SK-N-SH treated with all-trans-retinoic acid at 6 μM for 48 hours (cell line): ENCODE measurements at regions not wholly inside any gene's neighbourhood (a gene's known extent, or its start where the extent isn't known, plus 50 kb on each side); places are given as distances from the start of the nearest gene placed in this dataset.

ENCODE experiments used
- ATAC-seq: fragments of 200-7000 bp; cut with Tn5 transposase; 3 replicates; pipeline ENCODE4 v1.9.1; 2020; ENCODE audit warnings: mild to moderate bottlenecking, moderate library complexity
- ARNTL ChIP-seq: fragments of 450-650 bp; formaldehyde crosslinking; IDR thresholded peaks from 2 replicates; pipeline ENCODE4 v1.5.0; 2020; ENCODE audit warnings: low read depth, mild to moderate bottlenecking, moderate library complexity, borderline replicate concordance
- BACH2 ChIP-seq: fragments of 250-450 bp; sonication (Bioruptor Pico); IDR thresholded peaks from 2 replicates; pipeline ENCODE4 v1.9.0; 2021; ENCODE audit warnings: mild to moderate bottlenecking, borderline replicate concordance
- CREB5 ChIP-seq: fragments of 250-450 bp; sonication (Bioruptor Pico); IDR thresholded peaks from 2 replicates; pipeline ENCODE4 v1.5.1; 2020; ENCODE audit warnings: low read depth, mild to moderate bottlenecking, moderate library complexity
- CSDC2 ChIP-seq: fragments of 250-450 bp; sonication (Bioruptor Pico); IDR thresholded peaks from 2 replicates; pipeline ENCODE4 v1.5.0; 2020; ENCODE audit warnings: mild to moderate bottlenecking, moderate library complexity
- ESRRG ChIP-seq: fragments of 250-450 bp; sonication (Bioruptor Pico); IDR thresholded peaks from 2 replicates; pipeline ENCODE4 v1.6.1; 2021; ENCODE audit warnings: mild to moderate bottlenecking
- OSR1 ChIP-seq: fragments of 250-450 bp; sonication (Bioruptor Pico); IDR thresholded peaks from 2 replicates; pipeline ENCODE4 v1.8.0; 2022; ENCODE audit warnings: moderate library complexity, mild to moderate bottlenecking, inconsistent platforms
- PATZ1 ChIP-seq: fragments of 250-450 bp; sonication (Bioruptor Pico); IDR thresholded peaks from 2 replicates; pipeline ENCODE4 v1.8.0; 2020; ENCODE audit warnings: mild to moderate bottlenecking, moderate library complexity, borderline replicate concordance
- POU6F1 ChIP-seq: fragments of 250-450 bp; sonication (Bioruptor Pico); IDR thresholded peaks from 2 replicates; pipeline ENCODE4 v1.8.0; 2021; ENCODE audit warnings: low read depth, mild to moderate bottlenecking, moderate library complexity, borderline replicate concordance
- PPARA ChIP-seq: fragments of 250-450 bp; sonication (Bioruptor Pico); IDR thresholded peaks from 2 replicates; pipeline ENCODE4 v1.5.0; 2020; ENCODE audit warnings: mild to moderate bottlenecking, borderline replicate concordance
- RARB ChIP-seq: fragments of 250-450 bp; sonication (Bioruptor Pico); IDR thresholded peaks from 2 replicates; pipeline ENCODE4 v1.8.0; 2021; ENCODE audit warnings: mild to moderate bottlenecking, moderate library complexity
- SNAI2 ChIP-seq: fragments of 250-450 bp; sonication (Bioruptor Pico); IDR thresholded peaks from 2 replicates; pipeline ENCODE4 v1.5.0; 2020; ENCODE audit warnings: mild to moderate bottlenecking, moderate library complexity
- TCF4 ChIP-seq: fragments of 250-450 bp; sonication (Bioruptor Pico); IDR thresholded peaks from 2 replicates; pipeline ENCODE4 v1.8.0; 2021; ENCODE audit warnings: mild to moderate bottlenecking, moderate library complexity, borderline replicate concordance
- TSHZ2 ChIP-seq: fragments of 250-450 bp; sonication (Bioruptor Pico); IDR thresholded peaks from 2 replicates; pipeline ENCODE4 v1.5.0; 2020; ENCODE audit warnings: mild to moderate bottlenecking, moderate library complexity
- ZFP30 ChIP-seq: fragments of 450-650 bp; formaldehyde crosslinking; IDR thresholded peaks from 2 replicates; pipeline ENCODE4 v1.5.0; 2022; ENCODE audit warnings: mild to moderate bottlenecking, moderate library complexity
- ZNF70 ChIP-seq: fragments of 450-650 bp; formaldehyde crosslinking; IDR thresholded peaks from 2 replicates; pipeline ENCODE4 v1.5.0; 2020; ENCODE audit warnings: mild to moderate bottlenecking, moderate library complexity

GRCh38 chr3:87503900-87504498, 227.6 kb upstream of the POU1F1 start:
- peak; percentile 76 for ATAC-seq
- TF ChIP-seq ZFP30 (CRISPR knock-in tag): 0 out of 2 replicates have a peak, but pooled peaks have one; percentile 38
- TF ChIP-seq ARNTL (CRISPR knock-in tag): no peak
- 0 out of 2 replicates have a peak, but pooled peaks have one; percentile 49 for TF ChIP-seq CSDC2 (CRISPR knock-in tag)
- TF ChIP-seq TSHZ2 (CRISPR knock-in tag): 0 out of 2 replicates have a peak, but pooled peaks have one; percentile 18
- no peak for TF ChIP-seq RARB
- TF ChIP-seq SNAI2 (CRISPR knock-in tag): no peak
- TF ChIP-seq CREB5 (CRISPR knock-in tag): peak; percentile 27; the same call in 1 of the 2 replicates
- no peak for TF ChIP-seq ESRRG (CRISPR knock-in tag)
- 0 out of 2 replicates have a peak, but pooled peaks have one; percentile 64 for TF ChIP-seq PPARA (CRISPR knock-in tag)
- TF ChIP-seq, all 23 proteins: peak for 5

- no peak for ATAC-seq
- TF ChIP-seq POU6F1 (CRISPR knock-in tag): no peak
- no peak for TF ChIP-seq ESRRG (CRISPR knock-in tag)
Observed at GRCh38 chr3:87501076-87501475, 224.7 kb upstream of the POU1F1 start.

GRCh38 chr3:87498358-87499080, 222.1 kb upstream of the POU1F1 start:
- no peak for ATAC-seq
- TF ChIP-seq ZFP30 (CRISPR knock-in tag) (no peak), ZNF70 (no peak)

GRCh38 chr3:87495938-87496337, 219.6 kb upstream of the POU1F1 start:
- no peak for TF ChIP-seq PATZ1
- TF ChIP-seq OSR1 (CRISPR knock-in tag): no peak
- TF ChIP-seq TSHZ2 (CRISPR knock-in tag): no peak
- TF ChIP-seq TCF4: no peak
- no peak for TF ChIP-seq RARB
- no peak for TF ChIP-seq ZFP30 (CRISPR knock-in tag)
- TF ChIP-seq BACH2: no peak
- no peak for TF ChIP-seq ESRRG (CRISPR knock-in tag)
- no peak for TF ChIP-seq CREB5 (CRISPR knock-in tag)
- ATAC-seq: no peak
